ENCODE measurements at regions not wholly inside any gene's neighbourhood (a gene's known extent, or its start where the extent isn't known, plus 50 kb on each side); places are given as distances from the start of the nearest gene placed in this dataset.

DNA sequence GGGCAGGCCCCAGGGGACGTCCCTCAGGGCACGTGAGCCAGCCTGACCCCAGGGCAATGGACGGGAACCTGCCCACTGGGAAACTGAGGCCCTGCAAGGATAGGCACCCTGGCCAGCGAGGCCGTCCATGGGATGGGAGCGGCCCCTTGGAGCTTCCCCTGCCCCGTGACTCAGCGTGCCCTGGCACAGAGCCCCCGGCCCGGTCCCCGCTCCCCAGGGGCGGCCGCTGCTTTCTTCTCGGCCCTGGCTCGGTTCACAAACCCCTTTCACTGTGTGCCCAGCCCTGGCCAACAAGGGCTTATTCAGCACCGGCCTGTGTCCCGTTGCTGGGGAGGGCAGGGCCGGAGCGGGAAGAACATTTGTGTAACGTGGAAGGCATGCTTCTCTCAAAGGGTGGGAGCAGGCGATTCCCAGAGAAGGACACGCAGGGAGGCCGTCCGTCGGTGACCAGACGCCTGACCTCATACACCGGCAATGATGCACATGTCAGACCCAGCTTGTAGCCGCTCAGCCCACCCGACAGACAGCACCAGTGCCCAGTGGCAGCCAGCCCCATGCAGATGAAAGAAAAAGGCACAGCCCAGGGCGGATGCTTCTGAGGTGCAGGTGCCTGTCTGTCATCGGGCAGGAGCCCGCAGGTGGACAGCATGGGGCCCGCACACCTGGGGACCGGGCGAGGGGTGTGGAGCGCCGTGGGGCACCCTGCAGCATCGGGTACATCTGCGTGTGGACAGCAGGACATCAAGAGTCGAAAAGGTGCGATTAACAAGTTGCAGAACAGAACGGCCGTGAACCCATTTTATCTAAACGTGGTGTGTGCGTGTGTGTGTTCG, 94.5 kb downstream of the PDGFA start:
- DNase-seq = no peak

DNA sequence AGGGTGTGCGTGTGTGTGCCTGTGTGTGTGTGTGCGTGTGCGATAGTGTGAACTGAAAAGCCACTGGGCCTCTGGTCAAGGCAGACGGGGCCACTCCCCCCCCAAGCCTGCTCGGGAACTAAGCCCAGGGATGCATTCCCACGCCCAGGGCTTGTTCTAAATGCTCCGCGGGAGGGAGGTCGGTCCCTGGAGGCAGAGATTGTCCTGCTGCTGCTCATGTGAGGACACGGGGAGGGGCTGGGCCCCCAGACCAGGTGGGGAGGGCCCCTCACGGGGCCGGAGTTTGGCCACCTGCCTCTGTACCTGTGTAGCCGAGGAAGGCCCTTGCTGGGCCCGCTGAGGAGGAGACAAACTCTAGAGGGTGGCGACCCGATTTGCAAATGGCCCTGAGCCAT, 93.9 kb downstream of the PDGFA start:
- no peak for DNase-seq

- DNase-seq = no peak
Observed at GRCh38 chr7:426510-426909, 93.1 kb downstream of the PDGFA start.

DNA sequence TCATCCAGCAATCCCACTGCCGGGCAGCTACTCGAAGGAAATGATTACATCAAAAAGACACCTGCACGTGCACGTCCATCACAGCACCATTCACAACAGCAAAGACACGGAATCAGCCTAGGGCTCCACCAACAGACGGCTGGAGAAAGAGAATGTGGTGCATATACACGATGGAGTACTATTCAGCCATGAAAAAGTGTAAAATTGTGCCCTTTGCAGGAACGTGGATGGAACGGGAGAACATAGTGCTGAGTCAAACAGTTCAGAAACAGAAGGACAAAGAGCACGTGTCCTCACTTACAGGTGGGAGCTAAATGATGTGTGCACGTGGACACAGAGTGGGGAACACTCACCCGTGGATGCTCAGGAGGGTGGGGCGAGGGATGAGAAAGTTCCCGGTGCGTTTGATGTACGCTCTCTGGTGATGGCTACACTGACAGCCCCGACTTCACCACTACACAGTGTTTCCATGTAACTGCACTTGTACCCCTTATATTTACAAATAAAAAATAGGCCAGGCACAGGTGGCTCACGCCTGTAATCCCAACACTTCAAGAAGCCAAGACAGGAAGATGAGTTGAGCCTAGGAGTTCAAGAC, 92.0 kb downstream of the PDGFA start:
- DNase-seq = no peak

DNA sequence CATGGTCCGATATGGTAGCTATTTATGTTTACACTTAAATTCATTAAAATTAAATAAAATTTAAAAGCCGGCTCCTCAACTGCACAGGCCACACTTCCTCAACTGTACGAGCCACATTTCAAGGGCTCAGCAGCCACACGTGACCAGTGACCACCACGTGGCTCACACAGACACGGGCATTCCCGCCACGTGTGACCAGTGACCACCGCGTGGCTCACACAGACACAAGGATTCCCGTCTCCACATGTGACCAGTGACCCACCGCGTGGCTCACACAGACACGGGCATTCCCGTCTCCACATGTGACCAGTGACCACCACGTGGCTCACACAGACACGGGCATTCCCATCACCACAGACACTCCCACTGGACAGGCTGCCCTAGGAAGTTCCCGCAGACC, 91.3 kb downstream of the PDGFA start:
- DNase-seq = no peak

DNA sequence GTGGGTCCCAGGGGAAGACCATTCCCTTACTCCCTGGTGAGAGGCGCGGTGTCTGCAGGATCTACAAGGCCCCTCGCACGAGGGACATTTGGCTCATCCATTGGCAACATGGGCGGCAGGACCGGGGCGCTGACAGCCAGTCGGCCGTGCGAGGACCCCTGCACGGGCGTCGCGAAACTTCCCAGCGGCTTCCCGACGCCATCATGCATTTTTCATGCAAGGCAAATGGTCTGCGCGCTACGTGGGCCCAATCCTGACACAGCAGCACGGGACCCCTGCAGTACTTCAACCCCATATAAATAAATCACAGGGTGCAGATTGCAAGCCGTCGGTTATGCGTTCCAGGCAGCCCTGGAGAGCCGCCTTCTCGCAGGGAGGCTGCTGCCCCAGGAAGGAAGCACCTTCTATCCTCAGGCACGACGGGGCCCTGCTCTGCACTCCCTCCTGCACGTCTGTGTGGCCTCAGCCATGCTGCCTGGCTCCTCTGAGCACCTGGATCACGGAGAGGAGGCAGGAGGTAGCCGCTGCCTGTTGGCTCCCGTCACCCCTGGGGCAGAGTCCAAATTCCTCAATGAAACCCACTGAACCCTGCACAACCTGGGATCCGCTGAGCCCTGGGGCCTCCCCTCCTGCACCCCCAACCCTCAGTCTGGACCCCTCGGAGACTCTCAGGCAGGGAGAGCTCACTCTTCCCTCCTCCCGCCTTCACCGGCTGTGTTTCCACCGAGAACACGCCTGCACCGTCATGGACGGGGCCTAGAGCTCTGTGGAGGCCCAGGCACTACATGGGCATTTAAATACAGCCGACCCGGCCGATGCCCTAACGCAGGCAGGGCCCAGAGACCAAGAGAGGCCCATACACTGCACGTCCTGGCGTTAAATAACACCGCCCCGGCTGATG, 90.5 kb downstream of the PDGFA start:
- DNase-seq = no peak

GRCh38 chr7:429828-430180, 89.8 kb downstream of the PDGFA start:
- DNase-seq = no peak

GRCh38 chr7:431041-431440, 88.6 kb downstream of the PDGFA start:
- no peak for DNase-seq

GRCh38 chr7:431658-432111, 88.0 kb downstream of the PDGFA start:
- DNase-seq = no peak

- no peak for DNase-seq
Observed at GRCh38 chr7:432256-432655, 87.4 kb downstream of the PDGFA start.

- DNase-seq = no peak
Observed at GRCh38 chr7:432933-433332, 86.7 kb downstream of the PDGFA start.

DNA sequence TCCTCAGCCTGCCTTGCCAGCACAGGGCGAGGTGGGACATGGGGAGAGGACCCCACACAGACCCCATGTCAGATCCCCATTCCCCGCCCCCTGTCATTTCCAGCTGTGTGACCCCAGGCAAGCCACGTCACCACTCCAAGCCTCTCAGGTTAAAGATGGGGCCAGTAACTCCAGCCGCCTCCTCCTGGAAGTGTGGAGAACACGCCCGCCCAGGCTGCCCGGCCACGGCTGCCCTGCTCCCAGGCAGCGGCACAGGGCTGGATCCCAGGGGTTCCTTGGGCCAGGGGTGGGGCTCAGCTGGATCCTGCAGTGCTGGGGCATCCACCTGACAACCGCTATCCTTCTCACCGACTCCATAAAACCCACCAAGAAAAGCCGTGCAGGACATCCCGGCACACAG, 86.1 kb downstream of the PDGFA start:
- no peak for DNase-seq

DNA sequence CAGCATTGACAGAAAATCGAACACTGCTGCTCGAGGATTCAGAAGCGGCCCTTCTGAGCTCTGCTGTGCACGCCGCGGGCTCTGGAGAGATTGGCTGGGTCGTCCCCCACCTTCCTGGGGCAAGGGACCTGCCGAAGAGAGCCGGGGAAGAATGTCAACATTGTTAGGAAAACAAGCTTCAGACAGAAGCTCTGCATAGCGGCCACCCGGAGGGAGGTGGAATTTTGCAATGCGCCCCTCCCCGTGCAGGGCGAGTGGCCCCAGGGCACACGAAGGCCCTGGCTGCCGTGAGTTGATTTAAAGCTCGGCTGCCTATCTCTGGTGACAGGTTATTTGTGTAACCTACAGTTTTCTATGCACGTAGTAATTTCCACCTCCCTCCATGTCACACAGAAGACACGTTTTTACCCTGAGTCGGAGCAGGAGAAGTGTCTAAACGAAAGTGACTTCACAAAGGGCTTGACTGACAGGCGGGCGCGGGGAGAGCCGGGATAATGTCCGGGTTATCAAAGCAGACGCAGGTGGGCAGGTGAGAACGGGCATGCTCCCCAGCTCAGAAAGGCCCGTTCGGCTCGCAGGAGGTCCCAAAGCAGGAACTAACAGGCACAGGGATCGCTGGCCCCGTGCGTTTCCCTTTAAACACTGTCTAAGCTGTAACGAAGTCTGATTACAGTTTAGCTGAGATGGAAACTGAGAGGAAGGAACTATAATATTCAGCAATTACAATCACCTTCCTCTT, 84.6 kb downstream of the PDGFA start:
- DNase-seq = peak in 1 of 2 donors; percentile 14

GRCh38 chr7:435630-436366, 83.8 kb downstream of the PDGFA start:
- DNase-seq = peak in 1 of 2 donors; percentile 14

DNA sequence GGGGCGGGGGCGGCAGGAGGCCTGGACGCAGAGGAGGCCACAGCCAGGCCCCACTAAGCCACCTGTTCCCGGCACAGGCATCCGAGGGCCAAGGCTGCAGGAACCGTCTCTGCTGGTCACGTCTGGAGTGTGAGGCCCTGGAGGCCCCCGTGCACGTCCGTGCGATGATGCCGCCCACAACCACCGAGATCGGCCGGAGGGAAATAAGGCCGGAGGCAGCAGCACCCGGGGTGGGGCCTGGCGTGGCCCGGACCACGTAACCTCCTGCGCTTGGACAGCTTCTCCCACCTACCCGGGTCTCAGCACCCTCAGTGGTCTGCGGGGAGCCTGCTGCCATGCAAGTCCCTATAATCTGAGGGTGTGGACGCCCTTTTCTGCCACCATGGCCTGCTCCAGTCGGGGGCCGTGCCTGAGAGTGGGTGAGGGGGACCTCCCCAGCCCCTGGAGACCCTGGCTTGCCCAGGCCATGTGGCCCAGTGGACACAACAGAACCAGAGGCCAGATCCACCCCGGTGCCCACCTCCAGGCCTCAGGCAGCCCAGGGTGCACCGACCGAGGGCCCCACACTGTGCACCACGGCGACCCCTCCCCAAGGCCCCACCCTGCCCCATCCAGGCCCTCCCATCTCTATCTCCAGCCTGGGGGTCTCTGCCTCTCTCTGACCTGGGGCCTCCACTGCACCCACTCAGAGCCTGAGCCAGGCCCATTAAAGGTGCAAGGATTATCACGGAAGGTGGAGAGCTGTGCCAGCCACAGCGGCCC, 83.1 kb downstream of the PDGFA start:
- no peak for DNase-seq

- no peak for DNase-seq
Observed at GRCh38 chr7:437329-438251, 82.1 kb downstream of the PDGFA start.

GRCh38 chr7:438361-438760, 81.3 kb downstream of the PDGFA start:
- no peak for DNase-seq

DNA sequence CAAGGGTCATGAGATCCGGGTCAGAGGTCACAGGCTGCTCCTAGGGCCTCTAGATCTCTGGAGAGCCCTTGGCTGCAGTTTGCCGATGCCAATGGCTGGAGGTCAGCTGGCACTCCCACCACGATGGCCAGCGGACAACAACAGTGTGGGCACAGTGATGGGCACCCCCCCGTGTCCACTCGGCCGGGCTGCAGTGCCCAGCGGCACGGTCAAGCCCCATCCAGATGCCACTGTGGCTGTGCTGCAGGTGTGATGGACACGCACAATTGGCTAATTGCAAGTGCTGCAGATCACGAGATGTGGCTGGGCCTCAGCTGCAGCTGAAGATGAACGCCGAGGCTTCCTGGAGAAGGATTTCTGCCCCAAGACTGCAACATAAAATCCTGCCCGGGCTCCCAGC, 80.7 kb downstream of the PDGFA start:
- DNase-seq = no peak

- DNase-seq = no peak
Observed at GRCh38 chr7:440059-440749, 79.4 kb downstream of the PDGFA start.

All from inflammatory macrophage treated with lipopolysaccharide for 1 hour (primary cell).